BLaER1 treated with 17β-estradiol and CSF1 and Interleukin-3, amounts not matched to agents 10 nM and 100 nM (cell line): ENCODE measurements at regions not wholly inside any gene's neighbourhood (a gene's known extent, or its start where the extent isn't known, plus 50 kb on each side); places are given as distances from the start of the nearest gene placed in this dataset.

Experiments used
- H3K27ac ChIP-seq, 11 experiments: shearing (Covaris generic); formaldehyde crosslinking; 2 replicates each; pipeline ENCODE4 v1.8.1; 2022
- H3K27me3 ChIP-seq, 11 experiments: shearing (Covaris generic); formaldehyde crosslinking; 2 replicates each; pipeline ENCODE4 v1.8.1; 2022
- H3K36me3 ChIP-seq, 11 experiments: shearing (Covaris generic); formaldehyde crosslinking; 2 replicates each; pipeline ENCODE4 v1.8.1; 2022
- H3K4me1 ChIP-seq, 10 experiments: shearing (Covaris generic); formaldehyde crosslinking; 2 replicates each; pipeline ENCODE4 v1.8.1; 2022
- H3K4me2 ChIP-seq, 11 experiments: shearing (Covaris generic); formaldehyde crosslinking; 2 replicates each; pipeline ENCODE4 v1.8.1; 2022
- H3K4me3 ChIP-seq, 10 experiments: shearing (Covaris generic); formaldehyde crosslinking; 2 replicates each; pipeline ENCODE4 v1.8.1; 2022
- H3K9ac ChIP-seq, 11 experiments: shearing (Covaris generic); formaldehyde crosslinking; 2 replicates each; pipeline ENCODE4 v1.8.1; 2022
- H3K9me3 ChIP-seq, 11 experiments: shearing (Covaris generic); formaldehyde crosslinking; replicated peaks in 1 of 11; 2 replicates each; pipeline ENCODE4 v1.8.1; 2022
- H4K20me1 ChIP-seq, 11 experiments: shearing (Covaris generic); formaldehyde crosslinking; 2 replicates each; pipeline ENCODE4 v1.8.1; 2022
- Cebpa-rat ChIP-seq, 11 experiments: shearing (Covaris generic); IDR thresholded peaks; 2 replicates each; pipeline ENCODE4 v1.8.1; 2022

DNA sequence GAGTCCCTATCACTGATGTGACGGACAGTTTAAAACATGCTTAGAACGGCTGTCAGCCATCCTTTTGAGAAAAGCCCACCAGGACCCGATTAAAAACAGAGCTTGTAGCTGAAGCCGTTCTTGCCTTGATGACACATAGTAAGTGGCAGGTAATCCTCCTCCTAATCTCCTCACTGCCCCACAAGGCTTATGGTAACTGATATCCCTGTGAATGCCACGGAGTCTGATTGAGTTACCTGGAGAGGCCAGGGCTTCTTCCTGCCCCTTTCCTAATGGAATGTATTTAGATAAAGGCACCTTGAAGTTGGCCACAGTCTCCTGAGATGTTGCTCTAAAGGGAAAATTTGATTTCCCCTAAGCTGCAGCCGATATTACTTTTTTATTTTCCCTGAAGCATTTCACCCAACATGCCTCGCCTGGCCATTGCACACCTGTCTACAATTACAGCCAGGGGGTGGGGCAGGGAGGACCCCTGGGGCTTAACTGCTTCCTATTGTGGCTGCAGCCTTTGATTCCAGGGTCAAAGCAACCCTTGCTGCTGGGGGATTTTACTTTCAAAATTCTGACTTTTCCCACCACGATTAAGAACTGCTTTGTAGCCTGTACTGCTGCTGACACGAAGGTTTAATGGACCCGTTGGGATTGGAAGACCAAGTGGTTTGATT, 169.0 kb upstream of the GPR26 start:
- Histone ChIP-seq H3K36me3 (no peaks in the 10 kb centered on the region), H3K9ac (peak overlapping the region in 3 of 11 experiments; percentile 15 to 51 (median 35); a peak in 5 of 22 replicates), H3K4me1 (peaks cover 0 to 82% (median 57%) of the 10 kb centered on the region in 10 experiments; a peak in 16 of 20 replicates), H4K20me1 (no peaks in the 10 kb centered on the region), H3K4me2 (peak overlapping the region in 8 of 11 experiments; percentile 65 to 95 (median 72); a peak in 16 of 22 replicates), H3K4me3 (peak overlapping the region in 2 of 10 experiments; percentile 6 to 10; a peak in 2 of 20 replicates), H3K9me3 (peaks cover 0 to 43% (median 10%) of the 10 kb centered on the region in 11 experiments; a peak in 9 of 22 replicates), H3K27ac (peak overlapping the region in 1 of 11 experiments; percentile 28; a peak in 2 of 22 replicates), H3K27me3 (no peaks in the 10 kb centered on the region)
- no peak for TF ChIP-seq Cebpa-rat (IDR thresholded peaks at IDR 0.05)

GRCh38 chr10:123500110-123500509, 166.0 kb upstream of the GPR26 start:
- Histone ChIP-seq H4K20me1 (no peaks in the 10 kb centered on the region), H3K9ac (no peak overlapping the region), H3K4me2 (peak overlapping the region in 7 of 11 experiments; percentile 3 to 53 (median 47); a peak in 10 of 22 replicates), H3K9me3 (peaks cover 0 to 25% (median 10%) of the 10 kb centered on the region in 11 experiments; a peak in 8 of 22 replicates), H3K4me1 (peaks cover 0 to 100% (median 72%) of the 10 kb centered on the region in 10 experiments; a peak in 16 of 20 replicates), H3K36me3 (no peaks in the 10 kb centered on the region), H3K4me3 (no peak overlapping the region), H3K27me3 (no peaks in the 10 kb centered on the region), H3K27ac (no peak overlapping the region)
- TF ChIP-seq Cebpa-rat (IDR thresholded peaks at IDR 0.05), result no peak

GRCh38 chr10:123501148-123501547, 165.0 kb upstream of the GPR26 start:
- Histone ChIP-seq H3K9ac (no peak overlapping the region), H3K36me3 (no peaks in the 10 kb centered on the region), H3K4me1 (peaks cover 0 to 100% (median 72%) of the 10 kb centered on the region in 10 experiments; a peak in 17 of 20 replicates), H4K20me1 (no peaks in the 10 kb centered on the region), H3K4me3 (no peak overlapping the region), H3K27ac (no peak overlapping the region), H3K4me2 (peak overlapping the region in 8 of 11 experiments; percentile 9 to 53 (median 30); a peak in 12 of 22 replicates), H3K27me3 (no peaks in the 10 kb centered on the region), H3K9me3 (peaks cover 0 to 26% (median 10%) of the 10 kb centered on the region in 11 experiments; a peak in 8 of 22 replicates)
- TF ChIP-seq Cebpa-rat (IDR thresholded peaks at IDR 0.05), result no peak

GRCh38 chr10:123502983-123503382, 163.2 kb upstream of the GPR26 start:
- no peaks in the 10 kb centered on the region for H4K20me1 ChIP-seq
- H3K36me3 ChIP-seq, result no peaks in the 10 kb centered on the region
- no peak overlapping the region for H3K9ac ChIP-seq
- TF ChIP-seq Cebpa-rat (IDR thresholded peaks at IDR 0.05), result no peak
- peak overlapping the region in 8 of 11 experiments; percentile 27 to 74 (median 49); a peak in 12 of 22 replicates for H3K4me2 ChIP-seq
- peaks cover 0 to 100% (median 73%) of the 10 kb centered on the region in 10 experiments; a peak in 17 of 20 replicates for H3K4me1 ChIP-seq
- no peaks in the 10 kb centered on the region for H3K27me3 ChIP-seq
- no peak overlapping the region for H3K4me3 ChIP-seq
- no peak overlapping the region for H3K27ac ChIP-seq
- H3K9me3 ChIP-seq, result peaks cover 0 to 26% (median 11%) of the 10 kb centered on the region in 11 experiments; a peak in 9 of 22 replicates

GRCh38 chr10:123506455-123506854, 159.7 kb upstream of the GPR26 start:
- Histone ChIP-seq H3K4me3 (no peak overlapping the region), H3K4me2 (peak overlapping the region in 10 of 11 experiments; percentile 5 to 74 (median 64); a peak in 18 of 22 replicates), H4K20me1 (no peaks in the 10 kb centered on the region), H3K27ac (peak overlapping the region in 4 of 11 experiments; percentile 11 to 40 (median 30); a peak in 5 of 22 replicates), H3K9me3 (peaks cover 0 to 22% (median 7%) of the 10 kb centered on the region in 11 experiments; a peak in 8 of 22 replicates), H3K4me1 (peaks cover 0 to 88% (median 59%) of the 10 kb centered on the region in 10 experiments; a peak in 17 of 20 replicates), H3K36me3 (no peaks in the 10 kb centered on the region), H3K9ac (no peak overlapping the region; a peak in 1 of 22 replicates), H3K27me3 (no peaks in the 10 kb centered on the region)
- TF ChIP-seq Cebpa-rat (IDR thresholded peaks at IDR 0.05), result no peak

- H3K9me3 ChIP-seq, result peaks cover 0 to 25% (median 7%) of the 10 kb centered on the region in 11 experiments; a peak in 8 of 22 replicates
- H3K36me3 ChIP-seq, result no peaks in the 10 kb centered on the region
- no peak for TF ChIP-seq Cebpa-rat (IDR thresholded peaks at IDR 0.05)
- no peak overlapping the region for H3K9ac ChIP-seq
- H3K4me1 ChIP-seq, result peaks cover 0 to 83% (median 59%) of the 10 kb centered on the region in 10 experiments; a peak in 17 of 20 replicates
- peak overlapping the region in 2 of 11 experiments; percentile 4 to 28; a peak in 3 of 22 replicates for H3K27ac ChIP-seq
- peak overlapping the region in 9 of 11 experiments; percentile 20 to 74 (median 65); a peak in 18 of 22 replicates for H3K4me2 ChIP-seq
- H3K4me3 ChIP-seq, result no peak overlapping the region
- no peaks in the 10 kb centered on the region for H3K27me3 ChIP-seq
- no peaks in the 10 kb centered on the region for H4K20me1 ChIP-seq
These were observed 158.9 kb upstream of the GPR26 start for GRCh38 chr10:123507298-123507697.

- no peak overlapping the region for H3K4me3 ChIP-seq
- H3K27me3 ChIP-seq, result no peaks in the 10 kb centered on the region
- peaks cover 0 to 79% (median 46%) of the 10 kb centered on the region in 10 experiments; a peak in 17 of 20 replicates for H3K4me1 ChIP-seq
- no peaks in the 10 kb centered on the region for H4K20me1 ChIP-seq
- no peaks in the 10 kb centered on the region for H3K36me3 ChIP-seq
- no peak overlapping the region for H3K27ac ChIP-seq
- H3K9ac ChIP-seq, result no peak overlapping the region
- peak overlapping the region in 2 of 11 experiments; percentile 7 to 29; a peak in 2 of 22 replicates for H3K4me2 ChIP-seq
- H3K9me3 ChIP-seq, result peaks cover 0 to 25% (median 7%) of the 10 kb centered on the region in 11 experiments; a peak in 8 of 22 replicates
- no peak for TF ChIP-seq Cebpa-rat (IDR thresholded peaks at IDR 0.05)
These were observed 156.8 kb upstream of the GPR26 start for GRCh38 chr10:123509338-123509737.

- no peak for TF ChIP-seq Cebpa-rat (IDR thresholded peaks at IDR 0.05)
- H3K9ac ChIP-seq, result no peak overlapping the region
- H3K27me3 ChIP-seq, result no peaks in the 10 kb centered on the region
- H3K9me3 ChIP-seq, result peaks cover 0 to 24% (median 0%) of the 10 kb centered on the region in 11 experiments; a peak in 8 of 22 replicates
- no peak overlapping the region for H3K4me3 ChIP-seq
- H3K4me1 ChIP-seq, result peaks cover 0 to 68% (median 25%) of the 10 kb centered on the region in 10 experiments; a peak in 12 of 20 replicates
- H3K36me3 ChIP-seq, result no peaks in the 10 kb centered on the region
- H3K27ac ChIP-seq, result no peak overlapping the region
- peak overlapping the region in 5 of 11 experiments; percentile 24 to 42 (median 38); a peak in 10 of 22 replicates for H3K4me2 ChIP-seq
- H4K20me1 ChIP-seq, result no peaks in the 10 kb centered on the region
These were observed 153.0 kb upstream of the GPR26 start for GRCh38 chr10:123512901-123513775.
